ENCODE measurements at regions not wholly inside any gene's neighbourhood (a gene's known extent, or its start where the extent isn't known, plus 50 kb on each side); places are given as distances from the start of the nearest gene placed in this dataset.

GRCh38 chr5:124027441-124027840 lies 515.5 kb downstream of the CSNK1G3 start:
- no peak for DNase-seq (ENCODE audit: low spot score)
- ChIA-PET POLR2A (interaction anchor here (1.2 kb wide), 1 partner anchor 14 kb away, joined by 4 read pairs; no protein-coding TSS in a partner anchor), CTCF (ENCODE audit: unreplicated experiment) (no interaction called here)
- H3K27ac ChIP-seq (ENCODE audit: low read depth, low read length, poor library complexity, severe bottlenecking): no peak overlapping the region
- H3K9me3 ChIP-seq (ENCODE audit: low read length): no peaks in the 10 kb centered on the region
- no peak overlapping the region for H3K4me2 ChIP-seq (ENCODE audit: low read length)
- intact Hi-C loops (cut with micrococcal nuclease; ENCODE audit: unreplicated experiment): no loop called here
- no peaks in the 10 kb centered on the region for H3K79me2 ChIP-seq (ENCODE audit: insufficient read depth, low read depth, low read length)
- H3K9me2 ChIP-seq (ENCODE audit: insufficient read depth, low read length): 0 out of 2 replicates have a peak, but pooled peaks cover 1% of the 10 kb centered on the region
- H2AFZ ChIP-seq (ENCODE audit: low read length): no peak overlapping the region
- H4K20me1 ChIP-seq (ENCODE audit: insufficient read depth, low read length): no peaks in the 10 kb centered on the region
- no TSS peak for BruUV-seq (replicated peaks)
- H3K36me3 ChIP-seq (ENCODE audit: insufficient read depth, low read length): no peaks in the 10 kb centered on the region
- peaks cover 9% of the 10 kb centered on the region for H3K4me1 ChIP-seq (ENCODE audit: insufficient read depth, low read length, poor library complexity, severe bottlenecking)
- H3K4me3 ChIP-seq (ENCODE audit: low read depth, low read length, poor library complexity, severe bottlenecking): no peak overlapping the region
- no peak for TF ChIP-seq EZH2phosphoT487 (IDR thresholded peaks at IDR 0.05; ENCODE audit: borderline replicate concordance, low read depth, low read length)
- TF ChIP-seq, protein P1, sequence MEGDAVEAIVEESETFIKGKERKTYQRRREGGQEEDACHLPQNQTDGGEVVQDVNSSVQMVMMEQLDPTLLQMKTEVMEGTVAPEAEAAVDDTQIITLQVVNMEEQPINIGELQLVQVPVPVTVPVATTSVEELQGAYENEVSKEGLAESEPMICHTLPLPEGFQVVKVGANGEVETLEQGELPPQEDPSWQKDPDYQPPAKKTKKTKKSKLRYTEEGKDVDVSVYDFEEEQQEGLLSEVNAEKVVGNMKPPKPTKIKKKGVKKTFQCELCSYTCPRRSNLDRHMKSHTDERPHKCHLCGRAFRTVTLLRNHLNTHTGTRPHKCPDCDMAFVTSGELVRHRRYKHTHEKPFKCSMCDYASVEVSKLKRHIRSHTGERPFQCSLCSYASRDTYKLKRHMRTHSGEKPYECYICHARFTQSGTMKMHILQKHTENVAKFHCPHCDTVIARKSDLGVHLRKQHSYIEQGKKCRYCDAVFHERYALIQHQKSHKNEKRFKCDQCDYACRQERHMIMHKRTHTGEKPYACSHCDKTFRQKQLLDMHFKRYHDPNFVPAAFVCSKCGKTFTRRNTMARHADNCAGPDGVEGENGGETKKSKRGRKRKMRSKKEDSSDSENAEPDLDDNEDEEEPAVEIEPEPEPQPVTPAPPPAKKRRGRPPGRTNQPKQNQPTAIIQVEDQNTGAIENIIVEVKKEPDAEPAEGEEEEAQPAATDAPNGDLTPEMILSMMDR (conservative IDR thresholded peaks at IDR 0.05; ENCODE audit: low read length): no peak

GRCh38 chr5:124025306-124025845 lies 513.4 kb downstream of the CSNK1G3 start:
- Histone ChIP-seq H4K20me1 (ENCODE audit: insufficient read depth, low read length) (no peaks in the 10 kb centered on the region), H3K4me1 (ENCODE audit: insufficient read depth, low read length, poor library complexity, severe bottlenecking) (peaks cover 6% of the 10 kb centered on the region), H3K36me3 (ENCODE audit: insufficient read depth, low read length) (no peaks in the 10 kb centered on the region), H3K9me2 (ENCODE audit: insufficient read depth, low read length) (0 out of 2 replicates have a peak, but pooled peaks cover 4% of the 10 kb centered on the region), H3K9me3 (ENCODE audit: low read length) (no peaks in the 10 kb centered on the region; the same call in 1 of the 2 replicates), H3K4me2 (ENCODE audit: low read length) (no peak overlapping the region), H3K79me2 (ENCODE audit: insufficient read depth, low read depth, low read length) (no peaks in the 10 kb centered on the region), H3K4me3 (ENCODE audit: low read depth, low read length, poor library complexity, severe bottlenecking) (no peak overlapping the region), H3K27ac (ENCODE audit: low read depth, low read length, poor library complexity, severe bottlenecking) (no peak overlapping the region), H2AFZ (ENCODE audit: low read length) (no peak overlapping the region)
- ChIA-PET CTCF (ENCODE audit: unreplicated experiment) (no interaction called here), POLR2A (interaction anchor here (0.9 to 1.3 kb wide), 3 partner anchors 10 to 23 kb away, joined by 3 to 6 read pairs (median 4); no protein-coding TSS in a partner anchor)
- intact Hi-C loops (cut with micrococcal nuclease; ENCODE audit: unreplicated experiment): no loop called here
- BruUV-seq (replicated peaks): no TSS peak
- TF ChIP-seq, protein P1 (conservative IDR thresholded peaks at IDR 0.05; ENCODE audit: low read length): no peak
- no peak for TF ChIP-seq EZH2phosphoT487 (IDR thresholded peaks at IDR 0.05; ENCODE audit: borderline replicate concordance, low read depth, low read length)
- no peak for DNase-seq (ENCODE audit: low spot score)

DNA sequence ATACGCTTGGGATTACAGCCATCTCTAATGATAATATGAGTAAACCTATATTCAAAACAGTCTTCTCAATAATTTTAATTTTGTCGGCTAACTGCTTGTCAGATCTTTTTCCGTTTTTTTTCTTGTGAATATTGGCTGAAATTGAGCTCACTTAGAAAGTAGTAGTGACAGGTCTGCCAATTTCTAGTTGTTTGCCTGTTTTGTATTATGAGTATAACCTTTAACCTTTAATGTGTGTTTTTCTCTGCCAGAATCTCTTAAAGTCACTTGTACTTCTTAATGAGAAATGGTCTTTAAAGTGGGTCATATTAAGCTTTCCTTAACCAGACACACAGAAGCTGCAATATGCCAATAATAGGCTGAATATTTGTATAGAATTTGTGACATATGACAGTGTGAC lies 511.0 kb downstream of the CSNK1G3 start:
- Histone ChIP-seq H3K4me1 (ENCODE audit: insufficient read depth, low read length, poor library complexity, severe bottlenecking) (no peaks in the 10 kb centered on the region), H3K27ac (ENCODE audit: low read depth, low read length, poor library complexity, severe bottlenecking) (no peak overlapping the region), H3K4me3 (ENCODE audit: low read depth, low read length, poor library complexity, severe bottlenecking) (no peak overlapping the region), H3K9me2 (ENCODE audit: insufficient read depth, low read length) (0 out of 2 replicates have a peak, but pooled peaks cover 4% of the 10 kb centered on the region), H3K36me3 (ENCODE audit: insufficient read depth, low read length) (no peaks in the 10 kb centered on the region), H3K9me3 (ENCODE audit: low read length) (no peaks in the 10 kb centered on the region; the same call in 1 of the 2 replicates), H4K20me1 (ENCODE audit: insufficient read depth, low read length) (no peaks in the 10 kb centered on the region), H2AFZ (ENCODE audit: low read length) (no peak overlapping the region), H3K4me2 (ENCODE audit: low read length) (no peak overlapping the region), H3K79me2 (ENCODE audit: insufficient read depth, low read depth, low read length) (no peaks in the 10 kb centered on the region)
- intact Hi-C loops (cut with micrococcal nuclease; ENCODE audit: unreplicated experiment): no loop called here
- DNase-seq (ENCODE audit: low spot score): no peak
- CTCF ChIA-PET (ENCODE audit: unreplicated experiment): no interaction called here
- no peak for TF ChIP-seq EZH2phosphoT487 (IDR thresholded peaks at IDR 0.05; ENCODE audit: borderline replicate concordance, low read depth, low read length)
- TF ChIP-seq, protein P1 (conservative IDR thresholded peaks at IDR 0.05; ENCODE audit: low read length): no peak
- no TSS peak for BruUV-seq (replicated peaks)
- POLR2A ChIA-PET: interaction anchor here (0.7 to 2.4 kb wide), 4 partner anchors 10 to 30 kb away, joined by 3 to 15 read pairs (median 6); no protein-coding TSS in a partner anchor
